Tibial nerve (tissue), 4 donors: ENCODE measurements at regions not wholly inside any gene's neighbourhood (a gene's known extent, or its start where the extent isn't known, plus 50 kb on each side); places are given as distances from the start of the nearest gene placed in this dataset.

Experiments
- DNase-seq, 2 donors: peaks; one replicate each; pipeline ENCODE4 v3.0.0-alpha.2; 2019; ENCODE audit warnings: low spot score in 2 of 2
- H3K27ac ChIP-seq, 4 donors: fragments of 200-600 bp; sonication (generic) in 3 of 4; one replicate each; pipeline ENCODE4 v1.5.1; 2017 to 2019; ENCODE audit warnings: mild to moderate bottlenecking in 1 of 4
- H3K27me3 ChIP-seq, 2 donors: fragments of 200-600 bp; sonication (generic) in 1 of 2; one replicate each; pipeline versions ENCODE4 v1.5.1 to v1.6.0; 2017 to 2019
- H3K36me3 ChIP-seq, 3 donors: fragments of 200-600 bp; sonication (generic); one replicate each; pipeline ENCODE4 v1.5.1; 2018 to 2019
- H3K4me1 ChIP-seq, 4 donors: fragments of 200-600 bp; sonication (generic) in 3 of 4; one replicate each; pipeline ENCODE4 v1.5.1; 2017 to 2019
- H3K4me3 ChIP-seq, 4 donors: fragments of 200-600 bp; sonication (generic) in 3 of 4; one replicate each; pipeline ENCODE4 v1.5.1; 2017 to 2019; ENCODE audit warnings: mild to moderate bottlenecking in 1 of 4, moderate library complexity in 1 of 4
- H3K9me3 ChIP-seq, 4 donors: fragments of 200-600 bp; sonication (generic) in 3 of 4; one replicate each; pipeline ENCODE4 v1.5.1; 2017 to 2019
- CTCF ChIP-seq, 5 experiments: fragments of 200-600 bp in 3 of 5; fragments of 450-650 bp in 2 of 5; sonication (generic) in 3 of 5; IDR thresholded peaks; one replicate each; pipeline ENCODE4 v1.5.1; 2016 to 2019; ENCODE audit warnings: antibody characterized with exemption in 5 of 5, mild to moderate bottlenecking in 3 of 5, moderate library complexity in 2 of 5
- EP300 ChIP-seq, 2 donors: sonication (generic); formaldehyde crosslinking; IDR thresholded peaks; one replicate each; pipeline ENCODE4 v1.6.1; 2017; ENCODE audit warnings: antibody characterized with exemption in 2 of 2, mild to moderate bottlenecking in 1 of 2
- POLR2A ChIP-seq, 2 donors: fragments of 450-650 bp; IDR thresholded peaks; one replicate each; pipeline ENCODE4 v1.6.1; 2017; ENCODE audit warnings: antibody characterized with exemption in 2 of 2, mild to moderate bottlenecking in 2 of 2, moderate library complexity in 2 of 2
- WGBS, 2 donors: methylation state at CpG; one replicate each; pipeline ENCODE4 v1.1.5; 2018; 5-methylcytosine and 5-hydroxymethylcytosine counted together

DNA sequence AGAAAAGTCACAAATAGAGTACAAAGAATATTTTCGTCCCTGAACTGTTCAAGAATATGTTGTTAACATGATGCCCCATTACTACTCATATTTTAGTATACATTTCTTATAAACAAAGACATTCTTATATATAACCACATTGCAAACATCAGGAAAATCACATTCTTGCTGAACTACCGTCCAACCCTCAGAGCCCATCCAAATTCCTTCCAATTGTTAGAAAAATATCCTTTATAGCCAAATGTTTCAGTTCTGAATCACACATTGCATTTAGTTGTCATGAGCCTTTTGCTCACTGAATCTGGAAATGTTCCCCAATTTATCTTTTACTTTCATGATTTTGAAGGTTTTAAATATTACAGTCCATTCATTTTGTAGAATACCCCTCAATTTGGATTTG is 467.8 kb upstream of the ARGLU1 start:
- H3K27me3 ChIP-seq = no peaks in the 10 kb centered on the region
- H3K4me1 ChIP-seq = no peaks in the 10 kb centered on the region
- H3K9me3 ChIP-seq = peaks cover 0 to 4% (median 0%) of the 10 kb centered on the region in 4 donors
- no peak for DNase-seq
- H3K27ac ChIP-seq = no peak overlapping the region
- no peaks in the 10 kb centered on the region for H3K36me3 ChIP-seq
- no peak overlapping the region for H3K4me3 ChIP-seq
- no peak for TF ChIP-seq CTCF (IDR thresholded peaks at IDR 0.05)
- TF ChIP-seq POLR2A (IDR thresholded peaks at IDR 0.05) = no peak
- no peak for TF ChIP-seq EP300 (IDR thresholded peaks at IDR 0.05)
- 37 to 40% methylated on average over 2 of the region's 2 CpGs for WGBS, 2 donors

DNA sequence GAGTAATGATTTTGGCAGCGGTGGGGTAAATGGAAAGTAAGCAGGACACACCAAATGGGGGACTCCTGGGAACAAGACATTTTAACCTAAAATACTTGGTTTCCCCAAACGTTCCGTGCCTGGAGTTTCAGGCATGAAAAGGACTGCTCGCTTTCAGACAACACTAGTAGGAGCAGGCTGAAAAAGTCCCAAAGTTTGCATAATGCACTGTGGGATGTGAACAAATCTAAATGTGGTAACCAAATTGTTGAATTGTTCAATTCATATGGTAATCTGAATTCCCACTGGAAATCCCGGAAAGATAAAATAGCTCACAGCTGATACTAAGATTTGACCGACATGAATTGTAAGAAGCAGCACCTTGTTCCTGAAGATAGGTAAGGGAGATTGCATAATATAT is 467.2 kb upstream of the ARGLU1 start:
- TF ChIP-seq CTCF (IDR thresholded peaks at IDR 0.05) (no peak), EP300 (IDR thresholded peaks at IDR 0.05) (no peak), POLR2A (IDR thresholded peaks at IDR 0.05) (no peak)
- Histone ChIP-seq H3K4me1 (no peaks in the 10 kb centered on the region), H3K27ac (no peak overlapping the region), H3K4me3 (no peak overlapping the region), H3K36me3 (no peaks in the 10 kb centered on the region), H3K9me3 (peaks cover 0 to 4% (median 0%) of the 10 kb centered on the region in 4 donors), H3K27me3 (no peaks in the 10 kb centered on the region)
- 82 to 91% methylated on average over 6 of the region's 6 CpGs for WGBS, 2 donors
- no peak for DNase-seq

- no peak for TF ChIP-seq CTCF (IDR thresholded peaks at IDR 0.05)
- TF ChIP-seq POLR2A (IDR thresholded peaks at IDR 0.05) = no peak
- WGBS, 2 donors = 86 to 89% methylated on average over 17 of the region's 17 CpGs
- Histone ChIP-seq H3K36me3 (no peaks in the 10 kb centered on the region), H3K4me1 (no peaks in the 10 kb centered on the region), H3K9me3 (peaks cover 0 to 3% (median 0%) of the 10 kb centered on the region in 4 donors), H3K27ac (no peak overlapping the region), H3K4me3 (no peak overlapping the region), H3K27me3 (no peaks in the 10 kb centered on the region)
- DNase-seq = no peak
These were observed 466.4 kb upstream of the ARGLU1 start for GRCh38 chr13:107034236-107034872.

DNA sequence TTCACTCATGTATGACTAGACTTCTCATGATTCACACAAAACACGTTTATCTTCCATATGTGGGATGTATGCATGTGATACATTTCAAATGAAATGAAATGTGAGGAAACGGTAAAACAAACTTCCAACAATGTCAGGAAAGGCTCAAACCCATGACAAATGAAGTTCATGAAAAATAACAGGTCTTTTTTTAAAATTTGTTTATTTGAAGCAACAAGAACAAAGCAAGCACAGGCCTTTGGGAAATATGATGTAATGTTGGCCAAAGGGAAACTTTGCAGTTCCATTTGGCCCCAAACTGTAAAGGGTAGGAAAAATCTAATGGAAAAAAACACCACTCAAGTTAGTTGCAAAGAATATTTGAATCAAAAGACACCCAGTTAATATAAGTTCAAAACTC is 463.8 kb upstream of the ARGLU1 start:
- TF ChIP-seq POLR2A (IDR thresholded peaks at IDR 0.05) (no peak), EP300 (IDR thresholded peaks at IDR 0.05) (no peak), CTCF (IDR thresholded peaks at IDR 0.05) (no peak)
- Histone ChIP-seq H3K27ac (no peak overlapping the region), H3K36me3 (no peaks in the 10 kb centered on the region), H3K4me1 (no peaks in the 10 kb centered on the region), H3K27me3 (no peaks in the 10 kb centered on the region), H3K9me3 (no peaks in the 10 kb centered on the region), H3K4me3 (no peak overlapping the region)
- 77 to 78% methylated on average over 2 of the region's 2 CpGs for WGBS, 2 donors
- DNase-seq = no peak

GRCh38 chr13:107028751-107029150 is 460.8 kb upstream of the ARGLU1 start:
- Histone ChIP-seq H3K27me3 (no peaks in the 10 kb centered on the region), H3K4me3 (no peak overlapping the region), H3K9me3 (no peaks in the 10 kb centered on the region), H3K27ac (no peak overlapping the region), H3K36me3 (no peaks in the 10 kb centered on the region), H3K4me1 (peaks cover 0 to 5% (median 2%) of the 10 kb centered on the region in 4 donors)
- WGBS, 2 donors = 86 to 88% methylated on average over 8 of the region's 8 CpGs
- no peak for TF ChIP-seq POLR2A (IDR thresholded peaks at IDR 0.05)
- no peak for DNase-seq

DNA sequence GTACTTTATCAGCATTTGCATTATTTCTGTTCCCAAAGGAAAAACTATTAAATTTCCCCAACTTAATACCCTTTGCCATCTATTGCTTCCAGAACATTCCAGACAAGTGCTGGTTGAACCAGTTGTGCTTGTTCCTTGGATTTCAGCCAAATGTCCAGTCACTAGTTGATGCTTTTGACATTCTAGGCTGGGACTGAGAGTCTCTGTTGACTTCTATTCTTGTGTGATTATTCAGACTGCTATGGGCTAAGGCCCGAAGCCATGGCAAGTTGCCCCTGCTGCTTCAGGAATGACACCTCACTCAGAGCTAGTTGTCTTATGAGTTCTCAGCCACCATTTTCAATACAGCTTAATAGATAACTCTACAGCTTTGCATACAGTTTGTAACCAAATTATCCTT is 458.1 kb upstream of the ARGLU1 start:
- peaks cover 0 to 5% (median 2%) of the 10 kb centered on the region in 4 donors for H3K4me1 ChIP-seq
- H3K27ac ChIP-seq = peak overlapping the region in 1 of 4 donors; percentile 11
- peak in 1 of 2 donors; percentile 24 for TF ChIP-seq EP300 (IDR thresholded peaks at IDR 0.05)
- TF ChIP-seq CTCF (IDR thresholded peaks at IDR 0.05) = no peak
- no peaks in the 10 kb centered on the region for H3K36me3 ChIP-seq
- DNase-seq = no peak
- no peak overlapping the region for H3K4me3 ChIP-seq
- H3K27me3 ChIP-seq = no peaks in the 10 kb centered on the region
- H3K9me3 ChIP-seq = no peaks in the 10 kb centered on the region
- 59 to 62% methylated on average over 1 of the region's 1 CpG for WGBS, 2 donors
